Right renal cortex interstitium (tissue), 3 donors: ENCODE measurements at regions not wholly inside any gene's neighbourhood (a gene's known extent, or its start where the extent isn't known, plus 50 kb on each side); places are given as distances from the start of the nearest gene placed in this dataset.

Experiments
- DNase-seq, 3 donors: peaks; one replicate each; pipeline ENCODE4 v3.0.0-alpha.2; 2013; ENCODE audit warnings: low read depth in 3 of 3, low spot score in 2 of 3

DNA sequence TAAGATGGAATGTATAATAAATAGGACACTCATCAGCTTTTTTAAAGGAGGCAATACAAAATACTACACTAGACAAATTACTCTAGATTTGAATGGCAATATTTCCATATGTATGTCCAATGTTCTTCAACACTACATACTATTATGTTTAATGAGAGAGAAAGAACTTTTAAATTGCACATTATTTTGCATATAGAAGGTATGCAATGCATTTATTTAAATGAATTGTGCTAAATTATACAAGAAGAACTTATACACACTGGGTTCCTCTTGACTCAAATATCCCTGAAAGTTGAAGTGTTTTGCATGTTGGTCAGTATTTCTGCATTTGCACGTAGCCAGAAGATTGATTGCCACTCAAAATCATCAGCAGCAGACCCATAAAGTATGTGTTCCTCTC is 839.6 kb downstream of the ADGRL2 start:
- DNase-seq = no peak

GRCh38 chr1:82634266-82634665 is 833.5 kb downstream of the ADGRL2 start:
- DNase-seq = no peak

DNA sequence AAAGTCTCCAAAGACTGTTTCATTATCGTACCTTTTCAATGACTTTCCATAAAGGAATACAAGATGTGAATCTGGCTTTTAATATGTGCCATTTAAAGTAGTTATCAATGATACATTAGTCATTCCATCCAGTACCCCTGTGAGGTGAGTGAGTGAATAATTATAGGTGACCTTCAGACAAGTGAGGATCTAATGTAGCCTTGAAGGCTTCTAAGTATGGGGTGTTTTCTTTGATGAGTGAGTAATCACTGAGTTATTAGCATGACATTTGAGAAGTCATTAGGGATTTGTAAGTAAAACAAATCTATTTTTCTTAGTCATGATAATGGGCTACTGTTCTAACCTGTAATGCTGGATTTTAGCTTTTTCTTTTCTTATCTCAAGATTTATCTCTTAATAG is 831.4 kb downstream of the ADGRL2 start:
- DNase-seq = no peak

GRCh38 chr1:82628887-82629286 is 828.2 kb downstream of the ADGRL2 start:
- DNase-seq = no peak

GRCh38 chr1:82625537-82625936 is 824.8 kb downstream of the ADGRL2 start:
- no peak for DNase-seq

DNA sequence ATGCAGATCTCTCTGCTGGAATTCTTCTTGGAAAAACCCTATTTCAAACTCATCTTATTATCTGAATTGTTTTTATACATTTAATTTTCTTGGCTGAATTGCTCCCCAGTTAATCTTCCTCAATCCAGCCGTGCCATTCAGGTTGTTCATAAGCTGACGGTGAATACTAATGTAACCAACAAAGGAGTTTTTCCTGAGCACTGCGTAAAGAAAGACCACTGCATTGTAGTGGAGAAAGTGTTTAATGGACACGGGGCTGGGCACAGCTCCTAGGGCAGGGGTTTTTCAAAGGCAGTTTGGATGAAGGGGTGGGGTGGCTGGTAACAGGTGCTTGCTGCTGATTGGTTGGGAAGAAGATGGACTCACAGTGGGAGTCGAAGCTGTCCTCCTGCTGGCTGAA is 820.3 kb downstream of the ADGRL2 start:
- DNase-seq = no peak

DNA sequence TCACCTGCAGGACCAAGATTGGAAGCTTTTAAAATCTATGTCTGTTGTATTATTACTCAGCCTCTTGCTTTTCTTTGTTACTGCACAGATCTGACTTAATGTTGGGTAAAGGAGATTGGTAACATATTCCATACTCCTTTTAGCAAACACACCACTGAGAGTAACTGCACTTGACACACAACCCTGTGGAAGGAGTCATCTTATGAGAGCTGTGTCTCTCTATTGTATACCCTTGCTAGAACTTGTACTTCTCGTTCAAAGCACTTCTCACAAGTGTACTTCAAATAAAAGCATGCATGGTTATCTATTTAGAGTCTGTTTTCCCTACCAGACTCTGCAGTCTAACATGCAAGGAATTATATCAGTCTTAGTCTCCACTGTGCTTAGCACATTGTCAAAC is 813.4 kb downstream of the ADGRL2 start:
- DNase-seq = no peak

GRCh38 chr1:82612986-82613385 is 812.3 kb downstream of the ADGRL2 start:
- DNase-seq = no peak

DNA sequence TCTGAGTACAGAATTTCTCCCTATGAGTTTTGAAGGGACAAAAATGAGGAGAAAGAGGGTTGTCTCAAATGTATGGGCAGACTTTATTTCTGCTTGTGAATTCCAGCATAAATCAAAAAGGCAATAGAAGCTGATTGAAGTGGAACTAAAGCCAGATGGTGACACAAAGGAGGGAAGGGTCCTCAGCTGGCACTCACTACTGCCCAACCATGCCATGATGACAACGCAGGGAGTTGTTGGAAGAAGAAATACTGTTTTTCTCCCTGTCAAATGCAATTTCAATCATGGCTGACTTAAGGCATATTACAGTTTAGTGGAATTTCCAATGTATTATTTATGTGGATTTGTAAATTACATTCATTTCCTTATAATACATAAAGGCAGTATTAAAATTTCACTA is 805.8 kb downstream of the ADGRL2 start:
- DNase-seq = no peak

DNA sequence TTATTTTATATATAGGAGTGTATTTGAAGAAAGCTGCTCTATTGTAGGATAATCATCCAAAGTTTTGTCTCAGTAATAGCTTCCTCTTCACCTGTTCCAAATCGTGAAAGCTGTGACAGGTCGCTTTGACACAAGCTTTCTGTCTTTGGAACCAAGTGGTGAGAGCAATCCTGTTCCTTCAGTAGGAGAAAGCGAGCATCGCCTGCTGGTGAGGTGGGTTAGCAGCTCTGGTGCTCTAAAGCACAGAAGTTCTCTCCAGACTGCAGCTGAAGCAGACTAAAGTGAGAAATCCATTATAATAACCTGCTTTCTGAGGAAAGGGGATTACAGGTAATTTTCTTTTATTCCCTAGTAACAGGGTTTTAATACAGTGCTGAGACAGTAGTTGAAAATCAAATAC is 803.8 kb downstream of the ADGRL2 start:
- no peak for DNase-seq

DNA sequence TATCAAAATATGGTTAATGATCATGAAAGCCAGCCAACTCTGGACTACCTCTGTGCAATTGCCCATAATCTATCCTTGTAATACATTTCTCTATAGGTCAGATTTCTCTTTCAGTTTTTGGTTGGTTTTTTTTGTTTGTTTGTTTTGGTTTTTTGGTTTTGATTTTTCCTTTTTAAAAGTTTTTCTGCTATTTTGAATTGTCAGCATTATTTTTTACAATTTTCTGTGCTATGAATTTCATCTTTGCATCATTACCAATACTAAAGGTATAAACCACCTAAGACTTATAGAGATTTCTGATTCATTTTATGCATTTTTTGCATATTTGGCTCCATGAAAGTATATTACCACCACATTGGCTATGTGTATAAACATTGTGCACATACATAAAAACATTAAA is 799.6 kb downstream of the ADGRL2 start:
- no peak for DNase-seq

DNA sequence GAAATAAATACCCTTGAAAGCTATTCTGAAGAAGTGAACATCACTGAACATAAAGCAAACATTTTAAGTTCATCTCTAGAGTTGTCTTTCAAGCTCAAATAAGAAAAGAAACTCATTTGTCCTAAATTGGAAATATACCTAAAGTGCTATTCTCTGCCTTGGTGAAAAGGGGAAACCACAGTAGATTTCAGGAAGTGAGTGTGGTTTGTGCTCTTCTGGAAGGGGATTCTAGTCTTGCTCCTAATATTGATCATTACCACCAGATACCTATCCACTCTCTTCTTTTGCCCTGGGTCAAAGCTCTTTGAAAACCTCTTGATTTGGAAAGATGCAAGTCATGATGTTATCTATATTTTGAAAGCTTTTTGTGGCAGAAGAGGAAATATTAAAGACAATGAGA is 798.1 kb downstream of the ADGRL2 start:
- no peak for DNase-seq

- no peak for DNase-seq
Observed at GRCh38 chr1:82598337-82598736, 797.6 kb downstream of the ADGRL2 start.

DNA sequence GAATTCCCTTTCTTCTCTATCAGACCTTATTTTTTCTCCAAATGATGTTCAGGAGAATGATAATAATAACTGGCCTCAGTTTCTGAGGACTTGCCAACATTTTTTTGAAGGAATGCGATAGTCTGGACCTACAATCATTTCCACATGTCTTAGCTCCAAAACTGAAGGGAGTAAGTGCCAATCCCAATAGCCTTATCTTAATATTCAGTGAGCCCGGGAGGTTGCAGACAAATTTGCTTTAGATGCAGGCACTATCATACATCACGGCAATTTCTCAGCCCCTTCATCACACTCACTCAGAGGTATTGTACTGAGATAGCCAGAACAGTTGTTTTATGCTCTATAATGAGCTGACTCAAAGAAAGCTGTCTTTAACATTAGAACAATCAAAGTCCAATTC is 796.9 kb downstream of the ADGRL2 start:
- DNase-seq = no peak

DNA sequence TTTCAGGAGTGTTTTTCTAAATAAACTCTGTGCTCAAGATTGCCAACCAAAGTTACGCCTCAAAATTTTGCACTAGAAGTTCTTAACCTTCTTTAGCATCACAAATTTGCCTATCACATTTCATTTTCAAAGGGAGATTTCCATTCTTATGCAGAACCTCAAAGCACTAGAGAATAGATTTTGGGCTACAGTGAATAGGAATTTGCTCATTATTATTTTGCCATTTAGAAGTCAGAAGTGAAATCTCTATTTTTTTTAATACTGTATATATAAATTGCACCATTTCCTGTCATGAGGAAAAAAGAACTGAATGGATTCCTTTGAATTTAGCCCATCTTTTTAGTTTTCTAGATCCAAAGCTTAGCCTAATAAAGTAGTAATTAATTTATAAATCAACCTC is 796.4 kb downstream of the ADGRL2 start:
- no peak for DNase-seq

GRCh38 chr1:82593561-82593960 is 792.8 kb downstream of the ADGRL2 start:
- DNase-seq = no peak

GRCh38 chr1:82589588-82589987 is 788.9 kb downstream of the ADGRL2 start:
- DNase-seq = no peak

DNA sequence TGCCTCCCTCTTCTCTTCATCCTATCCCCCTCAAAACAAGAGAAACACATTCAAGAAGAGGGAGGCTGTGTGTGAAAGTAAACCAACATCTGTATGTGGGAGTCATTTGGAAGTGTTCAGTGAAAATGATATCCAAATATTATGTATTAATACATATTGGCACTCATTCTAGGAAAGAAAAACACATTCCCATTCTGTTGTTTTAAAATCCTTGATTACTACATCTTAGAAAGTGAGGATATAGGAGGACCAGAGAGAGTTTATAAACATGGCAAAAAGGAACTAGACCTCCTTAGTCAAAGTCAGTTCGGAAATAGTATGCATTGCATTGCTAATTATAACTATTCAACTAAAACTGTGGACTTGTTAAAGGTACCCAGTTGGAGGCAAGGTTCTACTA is 786.6 kb downstream of the ADGRL2 start:
- no peak for DNase-seq

DNA sequence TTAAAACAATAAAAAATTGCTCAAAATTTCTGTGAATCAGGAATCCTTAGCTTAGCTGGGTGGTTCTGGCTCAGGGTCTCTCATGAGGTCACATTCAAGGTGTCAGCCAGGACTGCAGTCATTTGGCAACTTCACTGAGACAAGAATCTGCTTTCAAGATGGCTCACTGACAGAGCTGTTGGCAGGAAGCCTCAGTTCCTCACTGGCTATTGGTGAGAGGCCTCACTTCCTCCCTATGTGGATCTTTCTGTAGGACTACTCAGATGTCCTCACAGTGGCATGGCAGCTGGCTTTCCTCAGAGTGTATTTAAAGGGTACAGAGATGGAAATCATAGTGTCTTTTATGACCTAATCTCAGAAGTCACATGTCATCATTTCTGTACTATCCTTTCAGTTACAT is 785.7 kb downstream of the ADGRL2 start:
- no peak for DNase-seq

- DNase-seq = no peak
Observed at GRCh38 chr1:82582347-82582746, 781.6 kb downstream of the ADGRL2 start.

- DNase-seq = no peak
Observed at GRCh38 chr1:82578086-82578726, 777.5 kb downstream of the ADGRL2 start.

DNA sequence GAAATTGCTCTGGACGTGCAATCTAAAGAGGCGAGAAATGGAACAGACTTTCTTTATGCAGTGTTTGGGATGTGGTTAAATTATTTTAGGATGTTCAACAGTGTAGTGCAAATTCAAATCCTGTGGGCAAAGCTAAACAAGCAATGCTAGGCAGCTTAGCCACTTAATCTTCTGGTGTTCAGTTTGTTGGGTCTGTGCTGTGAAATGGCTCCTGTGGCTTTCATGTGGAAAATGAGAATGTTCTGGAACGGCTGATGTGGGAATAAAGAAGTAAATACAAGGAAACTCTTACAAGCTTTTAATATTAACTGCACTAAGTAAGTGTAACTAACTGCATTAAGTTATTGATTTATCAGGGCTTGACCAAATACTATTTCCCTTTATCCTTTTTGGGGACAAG is 766.6 kb downstream of the ADGRL2 start:
- DNase-seq = no peak

- no peak for DNase-seq
Observed at GRCh38 chr1:82565546-82565945, 764.8 kb downstream of the ADGRL2 start.
